SK-MEL-5 (cell line): ENCODE measurements at regions not wholly inside any gene's neighbourhood (a gene's known extent, or its start where the extent isn't known, plus 50 kb on each side); places are given as distances from the start of the nearest gene placed in this dataset.

ENCODE experiments used
- DNase-seq: peaks from one replicate; pipeline ENCODE4 v3.0.0-alpha.2; 2016; ENCODE audit warnings: low read depth, low spot score
- in situ Hi-C: cut with HindIII; loops from 2 replicates; pipeline ENCODE4 v1.10.0; 2016; ENCODE audit warnings: low sequenced_read_pairs, high pct_unique_total_duplicates, low pct_unique_long_range_greater_than_20kb

- no peak for DNase-seq
- in situ Hi-C loops, result no loop called here
Measured at GRCh38 chr18:77944533-77944932, 694.9 kb downstream of the GALR1 start.

- in situ Hi-C loops, result no loop called here
- no peak for DNase-seq
Measured at GRCh38 chr18:77948567-77948966, 698.9 kb downstream of the GALR1 start.

- in situ Hi-C loops, result no loop called here
- DNase-seq, result no peak
Measured at GRCh38 chr18:77949355-77949973, 699.8 kb downstream of the GALR1 start.

- no peak for DNase-seq
- in situ Hi-C loops, result no loop called here
Measured at GRCh38 chr18:77959248-77959647, 709.6 kb downstream of the GALR1 start.

GRCh38 chr18:77960791-77961410 is 711.3 kb downstream of the GALR1 start:
- in situ Hi-C loops, result no loop called here
- DNase-seq, result no peak

GRCh38 chr18:77967071-77967470 is 717.4 kb downstream of the GALR1 start:
- no peak for DNase-seq
- in situ Hi-C loops, result no loop called here

- in situ Hi-C loops, result no loop called here
Measured at GRCh38 chr18:77967791-77968190, 718.1 kb downstream of the GALR1 start.

GRCh38 chr18:77969972-77970371 is 720.3 kb downstream of the GALR1 start:
- in situ Hi-C loops, result no loop called here
- DNase-seq, result no peak

More at GRCh38 chr18:77967791-77968190, 718.1 kb downstream of the GALR1 start:
- DNase-seq, result no peak

- no peak for DNase-seq
- in situ Hi-C loops, result no loop called here
Measured at GRCh38 chr18:77970814-77971213, 721.2 kb downstream of the GALR1 start.

GRCh38 chr18:77973745-77974144 is 724.1 kb downstream of the GALR1 start:
- DNase-seq, result no peak
- in situ Hi-C loops, result no loop called here

GRCh38 chr18:77974329-77974728 is 724.7 kb downstream of the GALR1 start:
- no peak for DNase-seq
- in situ Hi-C loops, result no loop called here

GRCh38 chr18:77977331-77977730 is 727.7 kb downstream of the GALR1 start:
- DNase-seq, result no peak
- in situ Hi-C loops, result no loop called here

- DNase-seq, result no peak
- in situ Hi-C loops, result no loop called here
Measured at GRCh38 chr18:77980275-77980674, 730.6 kb downstream of the GALR1 start.

- in situ Hi-C loops, result no loop called here
- DNase-seq, result no peak
Measured at GRCh38 chr18:77981874-77982273, 732.2 kb downstream of the GALR1 start.

GRCh38 chr18:77983270-77983669 is 733.6 kb downstream of the GALR1 start:
- DNase-seq, result no peak
- in situ Hi-C loops, result no loop called here

GRCh38 chr18:77984178-77984577 is 734.5 kb downstream of the GALR1 start:
- no peak for DNase-seq
- in situ Hi-C loops, result no loop called here

- in situ Hi-C loops, result no loop called here
- no peak for DNase-seq
Measured at GRCh38 chr18:77984833-77985232, 735.2 kb downstream of the GALR1 start.

GRCh38 chr18:77985526-77986281 is 736.1 kb downstream of the GALR1 start:
- in situ Hi-C loops, result no loop called here
- no peak for DNase-seq

- no peak for DNase-seq
- in situ Hi-C loops, result no loop called here
Measured at GRCh38 chr18:77990131-77990530, 740.5 kb downstream of the GALR1 start.
